ENCODE measurements at regions not wholly inside any gene's neighbourhood (a gene's known extent, or its start where the extent isn't known, plus 50 kb on each side); places are given as distances from the start of the nearest gene placed in this dataset.
"Not testable (repeated sequence)": the region's sequence is repeated elsewhere in the genome, so short reads cannot be mapped to it uniquely, and the experiment has no call there.

DNA sequence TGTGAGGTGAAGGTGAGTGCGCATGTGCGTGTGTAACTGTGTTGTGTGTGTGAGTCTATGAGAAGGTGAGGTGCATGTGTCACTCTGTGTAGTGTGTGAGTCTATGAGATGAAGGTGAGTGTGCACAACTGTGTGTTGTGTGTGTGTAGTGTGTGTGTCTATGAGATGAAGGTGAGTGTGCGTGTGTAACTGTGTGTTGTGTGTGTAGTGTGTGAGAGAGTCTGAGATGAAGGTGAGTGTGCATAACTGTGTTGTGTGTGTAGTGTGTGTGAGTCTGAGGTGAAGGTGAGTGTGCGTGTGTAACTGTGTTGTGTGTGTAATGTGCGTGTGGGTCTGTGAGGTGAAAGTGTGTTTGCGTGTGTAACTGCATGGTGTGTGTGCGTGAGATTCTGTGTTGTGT lies 154.0 kb downstream of the FOXD2 start:
- DNase-seq (ENCODE audit: insufficient read length, low spot score) (no peak), FAIRE-seq (peak; percentile 61)
- TF ChIP-seq POLR2AphosphoS5 (IDR thresholded peaks at IDR 0.05; ENCODE audit: low read depth, low read length): no peak
- no peak for TF ChIP-seq SPI1 (IDR thresholded peaks at IDR 0.05; ENCODE audit: low read depth, low read length)
- TF ChIP-seq POLR2A (IDR thresholded peaks at IDR 0.05; ENCODE audit: low read depth, low read length): no peak
- no peak for TF ChIP-seq PAX5 (IDR thresholded peaks at IDR 0.05; ENCODE audit: insufficient read depth, low read length, severe bottlenecking)
- no peak for TF ChIP-seq POU2F2 (IDR thresholded peaks at IDR 0.05; ENCODE audit: low read depth, low read length)
- no peak for TF ChIP-seq TAF1 (IDR thresholded peaks at IDR 0.05; ENCODE audit: low read depth, low read length)

- TF ChIP-seq POLR2A (IDR thresholded peaks at IDR 0.05; ENCODE audit: low read depth, low read length): no peak
- TF ChIP-seq POLR2AphosphoS5 (IDR thresholded peaks at IDR 0.05; ENCODE audit: low read depth, low read length): no peak
- TF ChIP-seq POU2F2 (IDR thresholded peaks at IDR 0.05; ENCODE audit: low read depth, low read length): no peak
- TF ChIP-seq TAF1 (IDR thresholded peaks at IDR 0.05; ENCODE audit: low read depth, low read length): no peak
- no peak for TF ChIP-seq SPI1 (IDR thresholded peaks at IDR 0.05; ENCODE audit: low read depth, low read length)
- FAIRE-seq (no peak), DNase-seq (ENCODE audit: insufficient read length, low spot score) (no peak)
These were observed 154.6 kb downstream of the FOXD2 start for GRCh38 chr1:47592296-47593012.

DNA sequence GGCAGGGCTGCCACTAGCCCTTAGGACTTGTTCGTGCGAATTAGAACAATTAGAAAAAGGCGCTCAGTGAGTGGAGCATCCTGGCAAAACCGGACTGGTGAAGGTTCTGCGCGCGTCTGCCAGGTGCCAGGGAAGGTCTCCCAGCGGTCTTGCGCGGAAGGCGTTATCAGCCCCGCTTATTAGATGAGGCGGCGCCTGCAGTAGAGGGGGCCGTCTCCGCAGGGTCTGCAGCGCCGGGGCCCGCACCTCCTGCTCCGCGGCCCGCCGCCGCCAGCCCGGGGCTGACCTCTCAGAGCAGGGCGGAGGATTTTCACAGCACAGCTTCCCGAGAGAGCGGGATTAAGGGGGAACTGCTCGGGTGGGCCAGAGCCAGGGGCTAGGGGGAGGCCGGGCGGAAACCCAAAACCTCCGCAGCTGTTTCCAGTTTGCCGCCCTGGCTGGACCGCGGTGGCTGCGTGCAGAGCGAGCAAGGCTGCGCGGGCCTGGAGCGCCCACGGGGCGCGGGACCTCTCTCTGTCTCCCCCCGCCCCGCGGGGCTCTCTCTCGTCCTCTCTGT lies 155.2 kb downstream of the FOXD2 start:
- no peak for FAIRE-seq
- TF ChIP-seq PAX5 (IDR thresholded peaks at IDR 0.05; ENCODE audit: insufficient read depth, low read length, severe bottlenecking): no peak
- no peak for TF ChIP-seq POLR2AphosphoS5 (IDR thresholded peaks at IDR 0.05; ENCODE audit: low read depth, low read length)

GRCh38 chr1:47593598-47594285 lies 155.9 kb downstream of the FOXD2 start:
- TF ChIP-seq POLR2A (IDR thresholded peaks at IDR 0.05; ENCODE audit: low read depth, low read length) (no peak), POU2F2 (IDR thresholded peaks at IDR 0.05; ENCODE audit: low read depth, low read length) (no peak), TAF1 (IDR thresholded peaks at IDR 0.05; ENCODE audit: low read depth, low read length) (no peak), SPI1 (IDR thresholded peaks at IDR 0.05; ENCODE audit: low read depth, low read length) (no peak), PAX5 (IDR thresholded peaks at IDR 0.05; ENCODE audit: insufficient read depth, low read length, severe bottlenecking) (no peak), POLR2AphosphoS5 (IDR thresholded peaks at IDR 0.05; ENCODE audit: low read depth, low read length) (no peak)

More for the DNA sequence above, 155.2 kb downstream of the FOXD2 start:
- DNase-seq (ENCODE audit: insufficient read length, low spot score): no peak

DNA sequence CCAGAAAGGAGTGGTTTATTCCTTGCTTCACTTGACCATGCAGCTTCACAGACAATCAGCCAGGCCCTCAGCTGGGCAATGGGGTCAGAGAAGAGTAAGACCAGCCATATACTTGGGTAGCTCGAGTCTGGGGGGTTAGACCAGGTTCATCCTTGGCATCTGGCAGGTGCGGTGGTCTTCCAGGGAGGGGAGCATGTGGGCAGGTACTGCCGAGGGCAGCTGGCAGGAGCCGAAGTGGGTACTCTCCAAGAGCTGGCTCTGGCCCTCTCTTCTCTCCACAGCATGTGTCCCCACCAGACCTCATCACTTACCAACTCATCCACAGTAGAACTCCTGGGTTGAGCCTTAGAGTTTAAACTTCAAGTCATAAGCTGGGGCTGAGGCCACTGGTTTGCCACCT lies 156.8 kb downstream of the FOXD2 start:
- no peak for TF ChIP-seq POLR2AphosphoS5 (IDR thresholded peaks at IDR 0.05; ENCODE audit: low read depth, low read length)
- TF ChIP-seq POU2F2 (IDR thresholded peaks at IDR 0.05; ENCODE audit: low read depth, low read length): no peak
- TF ChIP-seq TAF1 (IDR thresholded peaks at IDR 0.05; ENCODE audit: low read depth, low read length): no peak
- TF ChIP-seq SPI1 (IDR thresholded peaks at IDR 0.05; ENCODE audit: low read depth, low read length): no peak
- TF ChIP-seq POLR2A (IDR thresholded peaks at IDR 0.05; ENCODE audit: low read depth, low read length): no peak
- no peak for TF ChIP-seq PAX5 (IDR thresholded peaks at IDR 0.05; ENCODE audit: insufficient read depth, low read length, severe bottlenecking)
- DNase-seq (ENCODE audit: insufficient read length, low spot score): no peak
- FAIRE-seq: no peak

More at GRCh38 chr1:47593598-47594285, 155.9 kb downstream of the FOXD2 start:
- no peak for FAIRE-seq
- no peak for DNase-seq (ENCODE audit: insufficient read length, low spot score)

DNA sequence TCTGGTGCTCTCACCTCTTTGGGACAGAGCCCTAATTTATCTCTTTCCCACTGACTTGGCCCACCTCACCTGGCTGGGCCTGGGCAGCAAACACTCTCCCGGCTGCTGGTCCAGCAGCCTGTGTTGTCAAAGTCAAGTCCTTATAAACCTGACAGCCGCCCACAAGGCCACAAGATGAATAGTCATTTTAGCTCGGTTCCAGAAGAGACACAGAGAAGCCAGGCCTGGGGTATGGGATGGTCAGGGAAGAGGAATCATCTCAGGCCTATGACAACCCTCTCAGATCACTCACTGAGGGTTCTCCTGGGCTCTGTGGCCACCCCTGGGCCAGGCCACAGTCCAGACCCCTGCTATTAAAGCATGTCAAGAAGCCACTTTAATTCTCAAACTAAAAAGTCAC lies 158.5 kb downstream of the FOXD2 start:
- TF ChIP-seq POLR2A (IDR thresholded peaks at IDR 0.05; ENCODE audit: low read depth, low read length): no peak
- FAIRE-seq (no peak), DNase-seq (ENCODE audit: insufficient read length, low spot score) (no peak)

GRCh38 chr1:47598357-47598756 lies 160.5 kb downstream of the FOXD2 start:
- no peak for TF ChIP-seq TAF1 (IDR thresholded peaks at IDR 0.05; ENCODE audit: low read depth, low read length)
- TF ChIP-seq POLR2AphosphoS5 (IDR thresholded peaks at IDR 0.05; ENCODE audit: low read depth, low read length): no peak
- no peak for TF ChIP-seq PAX5 (IDR thresholded peaks at IDR 0.05; ENCODE audit: insufficient read depth, low read length, severe bottlenecking)
- no peak for TF ChIP-seq SPI1 (IDR thresholded peaks at IDR 0.05; ENCODE audit: low read depth, low read length)
- TF ChIP-seq POU2F2 (IDR thresholded peaks at IDR 0.05; ENCODE audit: low read depth, low read length): no peak
- TF ChIP-seq POLR2A (IDR thresholded peaks at IDR 0.05; ENCODE audit: low read depth, low read length): no peak
- no peak for DNase-seq (ENCODE audit: insufficient read length, low spot score)
- FAIRE-seq: no peak

- FAIRE-seq: no peak
- DNase-seq (ENCODE audit: insufficient read length, low spot score): no peak
- TF ChIP-seq PAX5 (IDR thresholded peaks at IDR 0.05; ENCODE audit: insufficient read depth, low read length, severe bottlenecking) (no peak), TAF1 (IDR thresholded peaks at IDR 0.05; ENCODE audit: low read depth, low read length) (no peak), POU2F2 (IDR thresholded peaks at IDR 0.05; ENCODE audit: low read depth, low read length) (no peak), SPI1 (IDR thresholded peaks at IDR 0.05; ENCODE audit: low read depth, low read length) (no peak), POLR2A (IDR thresholded peaks at IDR 0.05; ENCODE audit: low read depth, low read length) (no peak), POLR2AphosphoS5 (IDR thresholded peaks at IDR 0.05; ENCODE audit: low read depth, low read length) (no peak)
These were observed 161.9 kb downstream of the FOXD2 start for GRCh38 chr1:47599777-47600176.

GRCh38 chr1:47602491-47602890 lies 164.6 kb downstream of the FOXD2 start:
- FAIRE-seq; DNase-seq (ENCODE audit: insufficient read length, low spot score): not testable (repeated sequence)

- DNase-seq (ENCODE audit: insufficient read length, low spot score); FAIRE-seq: not testable (repeated sequence)
These were observed 167.0 kb downstream of the FOXD2 start for GRCh38 chr1:47604869-47605268.

Data from GM12891 (cell line).